ENCODE measurements at regions not wholly inside any gene's neighbourhood (a gene's known extent, or its start where the extent isn't known, plus 50 kb on each side); places are given as distances from the start of the nearest gene placed in this dataset.
"Not testable (repeated sequence)": the region's sequence is repeated elsewhere in the genome, so short reads cannot be mapped to it uniquely, and the experiment has no call there.

GRCh38 chr9:67708109-67708508 lies 150.6 kb upstream of the ANKRD20A1 start:
- H3K79me2 ChIP-seq (ENCODE audit: insufficient read depth, low read length); H2AFZ ChIP-seq (ENCODE audit: low read length); H3K4me3 ChIP-seq (ENCODE audit: low read length, poor library complexity, severe bottlenecking); H3K36me3 ChIP-seq (ENCODE audit: insufficient read depth, low read length); H3K9me2 ChIP-seq (replicated peaks; ENCODE audit: low read depth, low read length); H4K20me1 ChIP-seq (ENCODE audit: insufficient read depth, low read length, poor library complexity, severe bottlenecking); H3K9ac ChIP-seq (ENCODE audit: low read depth, low read length, poor library complexity, severe bottlenecking); H3K4me2 ChIP-seq (ENCODE audit: low read depth, low read length, poor library complexity, severe bottlenecking); H3K27me3 ChIP-seq (ENCODE audit: insufficient read depth, low read length, poor library complexity, severe bottlenecking); H3K9me3 ChIP-seq (ENCODE audit: insufficient read depth, low read depth, low read length); H3K4me1 ChIP-seq (ENCODE audit: insufficient read depth, low read length, poor library complexity, severe bottlenecking); H3F3A ChIP-seq (ENCODE audit: low read depth): not testable (repeated sequence)

- H3K4me3 ChIP-seq (ENCODE audit: low read length, poor library complexity, severe bottlenecking); H3F3A ChIP-seq (ENCODE audit: low read depth); H3K9ac ChIP-seq (ENCODE audit: low read depth, low read length, poor library complexity, severe bottlenecking); H3K36me3 ChIP-seq (ENCODE audit: insufficient read depth, low read length); H3K9me2 ChIP-seq (replicated peaks; ENCODE audit: low read depth, low read length); H3K9me3 ChIP-seq (ENCODE audit: insufficient read depth, low read depth, low read length); H3K27me3 ChIP-seq (ENCODE audit: insufficient read depth, low read length, poor library complexity, severe bottlenecking); H3K4me2 ChIP-seq (ENCODE audit: low read depth, low read length, poor library complexity, severe bottlenecking); H4K20me1 ChIP-seq (ENCODE audit: insufficient read depth, low read length, poor library complexity, severe bottlenecking); H3K79me2 ChIP-seq (ENCODE audit: insufficient read depth, low read length); H2AFZ ChIP-seq (ENCODE audit: low read length); H3K4me1 ChIP-seq (ENCODE audit: insufficient read depth, low read length, poor library complexity, severe bottlenecking): not testable (repeated sequence)
Measured at GRCh38 chr9:67711429-67711828, 147.3 kb upstream of the ANKRD20A1 start.

GRCh38 chr9:67711931-67712330 lies 146.8 kb upstream of the ANKRD20A1 start:
- H3K9me2 ChIP-seq (replicated peaks; ENCODE audit: low read depth, low read length); H2AFZ ChIP-seq (ENCODE audit: low read length); H3F3A ChIP-seq (ENCODE audit: low read depth); H3K36me3 ChIP-seq (ENCODE audit: insufficient read depth, low read length); H3K4me1 ChIP-seq (ENCODE audit: insufficient read depth, low read length, poor library complexity, severe bottlenecking); H3K4me2 ChIP-seq (ENCODE audit: low read depth, low read length, poor library complexity, severe bottlenecking); H3K27me3 ChIP-seq (ENCODE audit: insufficient read depth, low read length, poor library complexity, severe bottlenecking); H3K4me3 ChIP-seq (ENCODE audit: low read length, poor library complexity, severe bottlenecking); H3K9me3 ChIP-seq (ENCODE audit: insufficient read depth, low read depth, low read length); H3K79me2 ChIP-seq (ENCODE audit: insufficient read depth, low read length); H3K9ac ChIP-seq (ENCODE audit: low read depth, low read length, poor library complexity, severe bottlenecking); H4K20me1 ChIP-seq (ENCODE audit: insufficient read depth, low read length, poor library complexity, severe bottlenecking): not testable (repeated sequence)

- H3K4me3 ChIP-seq (ENCODE audit: low read length, poor library complexity, severe bottlenecking); H3K27me3 ChIP-seq (ENCODE audit: insufficient read depth, low read length, poor library complexity, severe bottlenecking); H3K79me2 ChIP-seq (ENCODE audit: insufficient read depth, low read length); H3K9ac ChIP-seq (ENCODE audit: low read depth, low read length, poor library complexity, severe bottlenecking); H3F3A ChIP-seq (ENCODE audit: low read depth); H3K9me3 ChIP-seq (ENCODE audit: insufficient read depth, low read depth, low read length); H3K9me2 ChIP-seq (replicated peaks; ENCODE audit: low read depth, low read length); H3K4me1 ChIP-seq (ENCODE audit: insufficient read depth, low read length, poor library complexity, severe bottlenecking); H2AFZ ChIP-seq (ENCODE audit: low read length); H3K36me3 ChIP-seq (ENCODE audit: insufficient read depth, low read length); H4K20me1 ChIP-seq (ENCODE audit: insufficient read depth, low read length, poor library complexity, severe bottlenecking); H3K4me2 ChIP-seq (ENCODE audit: low read depth, low read length, poor library complexity, severe bottlenecking): not testable (repeated sequence)
Measured at GRCh38 chr9:67712956-67713355, 145.8 kb upstream of the ANKRD20A1 start.

GRCh38 chr9:67717830-67718388 lies 140.8 kb upstream of the ANKRD20A1 start:
- not testable (repeated sequence) for H3K9me2 ChIP-seq (replicated peaks; ENCODE audit: low read depth, low read length); H4K20me1 ChIP-seq (ENCODE audit: insufficient read depth, low read length, poor library complexity, severe bottlenecking); H3K4me1 ChIP-seq (ENCODE audit: insufficient read depth, low read length, poor library complexity, severe bottlenecking); H3K79me2 ChIP-seq (ENCODE audit: insufficient read depth, low read length); H3K4me3 ChIP-seq (ENCODE audit: low read length, poor library complexity, severe bottlenecking); H3F3A ChIP-seq (ENCODE audit: low read depth); H3K9me3 ChIP-seq (ENCODE audit: insufficient read depth, low read depth, low read length); H3K4me2 ChIP-seq (ENCODE audit: low read depth, low read length, poor library complexity, severe bottlenecking); H3K36me3 ChIP-seq (ENCODE audit: insufficient read depth, low read length); H3K27me3 ChIP-seq (ENCODE audit: insufficient read depth, low read length, poor library complexity, severe bottlenecking); H3K9ac ChIP-seq (ENCODE audit: low read depth, low read length, poor library complexity, severe bottlenecking); H2AFZ ChIP-seq (ENCODE audit: low read length)

GRCh38 chr9:67720491-67720890 lies 138.2 kb upstream of the ANKRD20A1 start:
- H4K20me1 ChIP-seq (ENCODE audit: insufficient read depth, low read length, poor library complexity, severe bottlenecking); H3K9ac ChIP-seq (ENCODE audit: low read depth, low read length, poor library complexity, severe bottlenecking); H3F3A ChIP-seq (ENCODE audit: low read depth); H3K9me3 ChIP-seq (ENCODE audit: insufficient read depth, low read depth, low read length); H3K27me3 ChIP-seq (ENCODE audit: insufficient read depth, low read length, poor library complexity, severe bottlenecking); H3K9me2 ChIP-seq (replicated peaks; ENCODE audit: low read depth, low read length); H3K4me2 ChIP-seq (ENCODE audit: low read depth, low read length, poor library complexity, severe bottlenecking); H3K36me3 ChIP-seq (ENCODE audit: insufficient read depth, low read length); H2AFZ ChIP-seq (ENCODE audit: low read length); H3K4me1 ChIP-seq (ENCODE audit: insufficient read depth, low read length, poor library complexity, severe bottlenecking); H3K4me3 ChIP-seq (ENCODE audit: low read length, poor library complexity, severe bottlenecking); H3K79me2 ChIP-seq (ENCODE audit: insufficient read depth, low read length): not testable (repeated sequence)

GRCh38 chr9:67722460-67723090 lies 136.2 kb upstream of the ANKRD20A1 start:
- not testable (repeated sequence) for H3K4me1 ChIP-seq (ENCODE audit: insufficient read depth, low read length, poor library complexity, severe bottlenecking); H3K79me2 ChIP-seq (ENCODE audit: insufficient read depth, low read length); H3K4me3 ChIP-seq (ENCODE audit: low read length, poor library complexity, severe bottlenecking); H3K9ac ChIP-seq (ENCODE audit: low read depth, low read length, poor library complexity, severe bottlenecking); H3K9me2 ChIP-seq (replicated peaks; ENCODE audit: low read depth, low read length); H3K27me3 ChIP-seq (ENCODE audit: insufficient read depth, low read length, poor library complexity, severe bottlenecking); H3K36me3 ChIP-seq (ENCODE audit: insufficient read depth, low read length); H2AFZ ChIP-seq (ENCODE audit: low read length); H3K9me3 ChIP-seq (ENCODE audit: insufficient read depth, low read depth, low read length); H3K4me2 ChIP-seq (ENCODE audit: low read depth, low read length, poor library complexity, severe bottlenecking); H4K20me1 ChIP-seq (ENCODE audit: insufficient read depth, low read length, poor library complexity, severe bottlenecking); H3F3A ChIP-seq (ENCODE audit: low read depth)

Measured in Loucy (cell line).